HCT116 (cell line): ENCODE measurements at regions not wholly inside any gene's neighbourhood (a gene's known extent, or its start where the extent isn't known, plus 50 kb on each side); places are given as distances from the start of the nearest gene placed in this dataset.

Experiments used
- ATAC-seq: fragments of 200-7000 bp; cut with Tn5 transposase; 2 replicates; pipeline ENCODE4 v1.9.1; 2020; ENCODE audit warnings: mild to moderate bottlenecking, moderate library complexity
- BruUV-seq: library from RNA; stranded (reverse); fragments of 400-500 nt; replicated peaks from 2 replicates; lab custom pipeline; 2021; lab: Mats Ljungman, UMichigan
- CTCF ChIA-PET: fragments of 300-600 bp; sonication (Branson Sonifier 250); formaldehyde crosslinking; loops from one replicate; lab custom pipeline; 2021; ENCODE audit warnings: antibody characterized with exemption; lab: Charles Lee
- POLR2A ChIA-PET: fragments of 300-600, 350-600 bp; sonication (Branson Sonifier 250); formaldehyde crosslinking; loops from one replicate; lab custom pipeline; 2021; ENCODE audit warnings: antibody characterized with exemption; lab: Charles Lee
- RAD21 ChIA-PET, 2 experiments: fragments of 300-600 bp; sonication (Branson Sonifier 250); formaldehyde crosslinking; loops; one replicate each; lab custom pipeline; 2023; ENCODE audit warnings: low total read pairs in 2 of 2; ENCODE audit not compliant: uncharacterized antibody in 2 of 2, unreplicated experiment in 2 of 2, low non-redundant PET in 1 of 2; lab: Charles Lee
- DNase-seq: peaks from one replicate; pipeline ENCODE4 v3.0.0-alpha.2; 2010; ENCODE audit warnings: low read depth, low spot score
- H2AFZ ChIP-seq: fragments of 200-600 bp; shearing (Covaris generic), sonication (generic); 2 replicates; pipeline ENCODE4 v1.6.1; 2017; ENCODE audit warnings: low read depth, mixed run types, mixed read lengths, antibody characterized with exemption, low read length; ENCODE audit not compliant: poor library complexity, severe bottlenecking
- H3K27ac ChIP-seq: 2 replicates; pipeline ENCODE4 v1.5.1; 2012; ENCODE audit warnings: low read depth, low read length
- H3K27me3 ChIP-seq: fragments of 200-600 bp; sonication (generic); 2 replicates; pipeline ENCODE4 v1.6.1; 2016; ENCODE audit warnings: mixed run types, low read length, mixed read lengths; ENCODE audit not compliant: insufficient read depth
- H3K36me3 ChIP-seq, 2 experiments: fragments of 200-500 bp in 1 of 2; fragments of 200-600 bp in 1 of 2; sonication (Bioruptor generic) in 1 of 2; sonication (generic) in 1 of 2; 2 replicates each; pipeline versions ENCODE4 v1.5.1 to v1.6.1; 2014 to 2016; ENCODE audit warnings: low read length in 2 of 2, inconsistent platforms in 1 of 2, mixed read lengths in 1 of 2, mixed run types in 1 of 2; ENCODE audit not compliant: insufficient read depth in 2 of 2, control insufficient read depth in 1 of 2
- H3K4me1 ChIP-seq, 2 experiments: fragments of 200-600 bp in 1 of 2; sonication (generic) in 1 of 2; 2 replicates each; pipeline versions ENCODE4 v1.5.1 to v1.6.1; 2012 to 2017; ENCODE audit warnings: low read length in 2 of 2, inconsistent platforms in 1 of 2, mild to moderate bottlenecking in 1 of 2, mixed read lengths in 1 of 2, mixed run types in 1 of 2, moderate library complexity in 1 of 2; ENCODE audit not compliant: insufficient read depth in 2 of 2, control insufficient read depth in 1 of 2
- H3K4me2 ChIP-seq: fragments of 200-600 bp; sonication (generic); 2 replicates; pipeline ENCODE4 v1.6.1; 2017; ENCODE audit warnings: mixed run types, low read length, mixed read lengths
- H3K4me3 ChIP-seq, 2 experiments: fragments of 200-600 bp in 1 of 2; sonication (generic) in 1 of 2; replicated peaks in 1 of 2; 2 replicates each; pipeline ENCODE4 v1.5.1; 2011 to 2016; ENCODE audit warnings: low read length in 2 of 2, control low read depth in 1 of 2, low read depth in 1 of 2, mild to moderate bottlenecking in 1 of 2, mixed read lengths in 1 of 2, mixed run types in 1 of 2
- H3K79me2 ChIP-seq: fragments of 200-600 bp; sonication (generic); 2 replicates; pipeline ENCODE4 v1.6.1; 2017; ENCODE audit warnings: mild to moderate bottlenecking, mixed run types, low read length, moderate library complexity, mixed read lengths; ENCODE audit not compliant: insufficient read depth
- H3K9ac ChIP-seq: fragments of 200-600 bp; sonication (generic); 2 replicates; pipeline ENCODE4 v1.6.1; 2016; ENCODE audit warnings: low read length, mixed read lengths
- H3K9me2 ChIP-seq: fragments of 200-600 bp; sonication (generic), shearing (Covaris generic); 2 replicates; pipeline ENCODE4 v1.6.1; 2017; ENCODE audit warnings: mixed run types, mild to moderate bottlenecking, moderate library complexity; ENCODE audit not compliant: insufficient read depth
- H3K9me3 ChIP-seq, 2 experiments: fragments of 200-500 bp in 1 of 2; fragments of 200-600 bp in 1 of 2; sonication (Bioruptor generic) in 1 of 2; sonication (generic) in 1 of 2; 2 replicates each; pipeline ENCODE4 v1.6.1; 2014 to 2017; ENCODE audit warnings: low read length in 2 of 2, mixed read lengths in 2 of 2, inconsistent platforms in 1 of 2, low read depth in 1 of 2, mild to moderate bottlenecking in 1 of 2, mixed run types in 1 of 2, moderate library complexity in 1 of 2; ENCODE audit not compliant: control insufficient read depth in 1 of 2, insufficient read depth in 1 of 2
- H4K20me1 ChIP-seq: fragments of 200-600 bp; sonication (generic), shearing (Covaris generic); 2 replicates; pipeline ENCODE4 v1.6.1; 2017; ENCODE audit warnings: mixed run types, mild to moderate bottlenecking, moderate library complexity; ENCODE audit not compliant: insufficient read depth
- CEBPB ChIP-seq: IDR thresholded peaks from 2 replicates; pipeline ENCODE4 v1.6.1; 2012; ENCODE audit warnings: low read depth
- EGR1 ChIP-seq: IDR thresholded peaks from 2 replicates; pipeline ENCODE4 v1.6.1; 2012; ENCODE audit warnings: low read depth
- ELF1 ChIP-seq: IDR thresholded peaks from 2 replicates; pipeline ENCODE4 v1.6.1; 2012; ENCODE audit warnings: low read depth, borderline replicate concordance
- EZH2phosphoT487 ChIP-seq: fragments of 200-600 bp; IDR thresholded peaks from 2 replicates; pipeline ENCODE4 v1.6.1; 2018; ENCODE audit warnings: antibody characterized with exemption, borderline replicate concordance
- JUND ChIP-seq: IDR thresholded peaks from 2 replicates; pipeline ENCODE4 v1.6.1; 2012
- MAX ChIP-seq: IDR thresholded peaks from 2 replicates; pipeline ENCODE4 v1.6.1; 2012
- POLR2A ChIP-seq: IDR thresholded peaks from 2 replicates; pipeline ENCODE4 v1.7.0; 2011; ENCODE audit warnings: borderline replicate concordance; ENCODE audit not compliant: insufficient read depth, insufficient read length; ENCODE audit errors: extremely low read depth
- RAD21 ChIP-seq: IDR thresholded peaks from 2 replicates; pipeline ENCODE4 v1.6.1; 2012; ENCODE audit warnings: low read depth, mild to moderate bottlenecking
- REST ChIP-seq: IDR thresholded peaks from 2 replicates; pipeline ENCODE4 v1.6.1; 2012; ENCODE audit warnings: low read depth
- SIN3A ChIP-seq: IDR thresholded peaks from 2 replicates; pipeline ENCODE4 v1.6.1; 2012; ENCODE audit warnings: low read depth
- SP1 ChIP-seq: IDR thresholded peaks from 2 replicates; pipeline ENCODE4 v1.6.1; 2012; ENCODE audit warnings: low read depth
- SRF ChIP-seq: IDR thresholded peaks from 2 replicates; pipeline ENCODE4 v1.6.1; 2012; ENCODE audit warnings: low read depth
- TCF7L2 ChIP-seq: IDR thresholded peaks from 2 replicates; pipeline ENCODE4 v1.7.0; 2011; ENCODE audit warnings: borderline replicate concordance, inconsistent platforms; ENCODE audit not compliant: insufficient read depth, insufficient read length; ENCODE audit errors: extremely low read depth
- YY1 ChIP-seq: IDR thresholded peaks from 2 replicates; pipeline ENCODE4 v1.6.1; 2011; ENCODE audit warnings: low read length, low read depth, moderate library complexity, mild to moderate bottlenecking; ENCODE audit not compliant: insufficient replicate concordance; ENCODE audit errors: extremely low read depth
- intact Hi-C: fragments of 100-400 bp; cut with micrococcal nuclease; formaldehyde crosslinking; loops from 2 replicates; pipeline ENCODE4 v1.10.0; 2022

DNA sequence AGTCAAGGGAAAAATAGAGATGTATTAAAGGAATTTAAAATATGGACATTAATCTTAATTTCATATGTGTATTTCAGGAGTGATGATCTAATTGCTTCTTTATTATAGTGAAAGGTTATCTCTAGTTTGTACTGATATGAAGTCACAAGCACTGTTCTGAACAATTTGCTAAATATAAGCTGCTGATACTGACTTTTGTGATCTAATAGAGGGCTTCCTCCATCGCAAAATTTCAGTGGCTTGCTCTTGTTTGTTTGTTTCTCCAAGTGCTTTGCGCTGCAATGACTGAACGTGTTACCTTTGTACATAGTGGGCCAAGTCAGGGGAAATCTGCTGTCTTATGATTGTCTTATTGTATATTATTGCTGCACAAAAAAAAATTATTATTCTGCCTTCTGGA is 307.0 kb downstream of the KCNJ2 start:
- DNase-seq = no peak
- Histone ChIP-seq H3K27me3 (no peaks in the 10 kb centered on the region), H3K4me1 (no peaks in the 10 kb centered on the region), H3K4me3 (no peak overlapping the region), H3K9ac (no peak overlapping the region), H3K9me3 (peaks cover 0 to 3% of the 10 kb centered on the region in 2 experiments; a peak in 2 of 4 replicates), H3K79me2 (no peaks in the 10 kb centered on the region), H3K9me2 (no peaks in the 10 kb centered on the region), H2AFZ (no peak overlapping the region), H4K20me1 (no peaks in the 10 kb centered on the region), H3K36me3 (no peaks in the 10 kb centered on the region), H3K4me2 (no peak overlapping the region), H3K27ac (no peak overlapping the region)
- no peak for ATAC-seq
- BruUV-seq = no TSS peak
- intact Hi-C loops = no loop called here
- POLR2A ChIA-PET = no interaction called here
- RAD21 ChIA-PET = no interaction called here
- CTCF ChIA-PET = no interaction called here
- no peak for TF ChIP-seq ELF1
- TF ChIP-seq SRF = no peak
- TF ChIP-seq REST = no peak
- no peak for TF ChIP-seq CEBPB
- no peak for TF ChIP-seq RAD21
- no peak for TF ChIP-seq TCF7L2
- no peak for TF ChIP-seq SP1
- TF ChIP-seq, all 23 proteins: peak for 0

DNA sequence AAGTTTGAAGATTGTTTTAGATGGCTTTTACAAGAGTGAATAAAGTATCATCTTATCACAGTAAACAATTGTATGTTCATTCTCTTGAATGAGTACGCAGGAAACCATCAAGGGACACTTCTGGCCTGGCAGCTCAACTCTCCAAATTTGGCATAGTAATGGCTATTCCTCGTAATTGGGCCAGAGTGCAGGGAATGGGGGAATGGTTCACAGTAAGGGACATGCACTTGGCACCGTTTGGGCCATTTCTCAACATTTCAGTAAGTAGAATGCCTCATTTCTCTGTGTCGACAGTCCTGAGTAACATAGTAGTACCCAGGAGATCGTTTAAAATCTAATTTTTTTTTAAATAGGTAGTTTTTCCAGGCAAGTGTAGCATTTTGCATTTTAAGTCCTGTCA is 309.6 kb downstream of the KCNJ2 start:
- no TSS peak for BruUV-seq
- RAD21 ChIA-PET = no interaction called here
- Histone ChIP-seq H3K4me1 (no peaks in the 10 kb centered on the region), H3K9me2 (no peaks in the 10 kb centered on the region), H3K79me2 (no peaks in the 10 kb centered on the region), H3K9me3 (peaks cover 0 to 15% of the 10 kb centered on the region in 2 experiments; a peak in 2 of 4 replicates), H3K9ac (no peak overlapping the region), H3K27ac (no peak overlapping the region), H3K4me3 (no peak overlapping the region), H3K4me2 (no peak overlapping the region), H2AFZ (no peak overlapping the region), H3K36me3 (no peaks in the 10 kb centered on the region), H4K20me1 (no peaks in the 10 kb centered on the region), H3K27me3 (no peaks in the 10 kb centered on the region)
- CTCF ChIA-PET = no interaction called here
- DNase-seq (no peak), ATAC-seq (no peak)
- POLR2A ChIA-PET = no interaction called here
- intact Hi-C loops = no loop called here
- no peak for TF ChIP-seq SRF
- TF ChIP-seq SP1 = no peak
- no peak for TF ChIP-seq REST
- no peak for TF ChIP-seq MAX
- TF ChIP-seq EZH2phosphoT487 = no peak
- no peak for TF ChIP-seq SIN3A
- no peak for TF ChIP-seq POLR2A
- no peak for TF ChIP-seq JUND
- TF ChIP-seq YY1 = no peak
- TF ChIP-seq RAD21 = no peak
- no peak for TF ChIP-seq EGR1
- TF ChIP-seq CEBPB = no peak
